GM18867 (cell line): ENCODE measurements at regions not wholly inside any gene's neighbourhood (a gene's known extent, or its start where the extent isn't known, plus 50 kb on each side); places are given as distances from the start of the nearest gene placed in this dataset.

ENCODE experiments used
- ATAC-seq: cut with Tn5 transposase; IDR thresholded peaks from one replicate; pipeline ENCODE4 v1.9.1; 2021; ENCODE audit warnings: mild to moderate bottlenecking, moderate library complexity; ENCODE audit not compliant: unreplicated experiment

- no peak for ATAC-seq
Measured at GRCh38 chr2:13005761-13006335, 289.1 kb downstream of the TRIB2 start.

GRCh38 chr2:13006426-13006825 is 289.7 kb downstream of the TRIB2 start:
- ATAC-seq: no peak

- ATAC-seq: peak; percentile 93
Measured at GRCh38 chr2:13006829-13007717, 290.3 kb downstream of the TRIB2 start.

GRCh38 chr2:13009027-13009642 is 292.4 kb downstream of the TRIB2 start:
- no peak for ATAC-seq

GRCh38 chr2:13010283-13010682 is 293.5 kb downstream of the TRIB2 start:
- no peak for ATAC-seq

- ATAC-seq: no peak
Measured at GRCh38 chr2:13014783-13015182, 298.0 kb downstream of the TRIB2 start.

- ATAC-seq: no peak
Measured at GRCh38 chr2:13015532-13016320, 299.0 kb downstream of the TRIB2 start.

GRCh38 chr2:13018490-13018889 is 301.8 kb downstream of the TRIB2 start:
- ATAC-seq: no peak

GRCh38 chr2:13019781-13020180 is 303.0 kb downstream of the TRIB2 start:
- no peak for ATAC-seq

- ATAC-seq: no peak
Measured at GRCh38 chr2:13020469-13020868, 303.7 kb downstream of the TRIB2 start.

- ATAC-seq: no peak
Measured at GRCh38 chr2:13021470-13021957, 304.8 kb downstream of the TRIB2 start.

GRCh38 chr2:13030606-13031005 is 313.9 kb downstream of the TRIB2 start:
- no peak for ATAC-seq

GRCh38 chr2:13034861-13035260 is 318.1 kb downstream of the TRIB2 start:
- no peak for ATAC-seq

GRCh38 chr2:13035866-13036265 is 319.1 kb downstream of the TRIB2 start:
- no peak for ATAC-seq

- ATAC-seq: no peak
Measured at GRCh38 chr2:13040043-13040442, 323.3 kb downstream of the TRIB2 start.

GRCh38 chr2:13046557-13047165 is 329.9 kb downstream of the TRIB2 start:
- ATAC-seq: no peak

- no peak for ATAC-seq
Measured at GRCh38 chr2:13050764-13051163, 334.0 kb downstream of the TRIB2 start.

- ATAC-seq: no peak
Measured at GRCh38 chr2:13052547-13052946, 335.8 kb downstream of the TRIB2 start.

- no peak for ATAC-seq
Measured at GRCh38 chr2:13056259-13056843, 339.6 kb downstream of the TRIB2 start.

- ATAC-seq: no peak
Measured at GRCh38 chr2:13057671-13058070, 340.9 kb downstream of the TRIB2 start.
